NCI-H2196 (cell line): ENCODE measurements at regions not wholly inside any gene's neighbourhood (a gene's known extent, or its start where the extent isn't known, plus 50 kb on each side); places are given as distances from the start of the nearest gene placed in this dataset.

Experiments
- DNase-seq: peaks from one replicate; lab custom pipeline; 2025; ENCODE audit not compliant: unreplicated experiment; lab: John Stamatoyannopoulos, UW

- no peak for DNase-seq
Observed at GRCh38 chr4:128604204-128604603, 205.3 kb upstream of the JADE1 start.

DNA sequence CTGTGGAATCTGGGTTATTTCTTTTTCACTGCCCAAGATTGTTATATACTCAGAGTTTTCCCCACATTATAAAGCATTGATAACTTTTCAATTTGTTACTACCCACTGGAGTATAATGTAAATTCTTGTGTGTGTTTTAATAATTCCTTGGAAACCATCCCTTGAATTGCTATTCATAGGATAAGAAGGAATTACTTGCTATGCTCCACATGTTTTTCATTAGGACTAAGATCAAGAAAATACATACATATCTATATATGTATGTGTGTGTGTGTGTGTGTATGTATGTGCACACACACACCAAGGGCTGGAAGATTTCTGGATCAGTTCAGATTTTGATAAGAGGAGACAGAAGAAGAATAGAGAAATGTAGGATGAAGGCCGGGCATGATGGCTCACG lies 206.4 kb upstream of the JADE1 start:
- DNase-seq, result no peak

DNA sequence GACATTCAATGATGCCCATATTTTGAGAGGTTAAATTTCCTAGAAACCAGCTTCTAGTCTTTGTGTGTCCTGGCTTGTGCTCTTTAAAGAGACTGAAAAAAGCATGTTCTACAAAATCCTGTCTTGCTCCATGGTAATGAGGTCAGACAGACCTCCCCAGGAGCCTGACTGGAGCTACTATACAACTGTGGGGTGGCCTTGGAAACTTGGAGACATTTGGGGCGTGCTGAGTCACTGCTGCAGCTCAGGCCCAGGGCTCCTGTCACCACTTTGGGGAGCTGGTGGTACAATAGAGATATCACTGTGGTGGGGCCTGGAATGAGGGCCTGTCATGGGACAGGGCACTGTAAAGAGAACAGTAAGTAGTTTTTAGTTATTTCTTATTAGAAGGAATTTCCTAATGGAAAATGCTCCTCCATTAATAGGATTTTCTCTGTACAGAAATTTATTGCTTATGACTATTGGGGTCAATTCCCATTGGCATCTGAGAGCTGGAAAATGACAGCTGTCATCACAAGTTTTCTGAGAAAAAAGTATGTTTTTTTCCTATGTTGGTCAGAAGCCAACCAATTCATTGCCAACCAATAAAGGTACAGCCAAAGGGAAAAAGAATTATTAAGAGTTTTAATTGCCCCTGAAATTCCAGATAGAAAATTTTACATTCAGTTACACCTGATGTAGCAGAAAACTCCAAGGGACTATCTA lies 207.4 kb upstream of the JADE1 start:
- no peak for DNase-seq

DNA sequence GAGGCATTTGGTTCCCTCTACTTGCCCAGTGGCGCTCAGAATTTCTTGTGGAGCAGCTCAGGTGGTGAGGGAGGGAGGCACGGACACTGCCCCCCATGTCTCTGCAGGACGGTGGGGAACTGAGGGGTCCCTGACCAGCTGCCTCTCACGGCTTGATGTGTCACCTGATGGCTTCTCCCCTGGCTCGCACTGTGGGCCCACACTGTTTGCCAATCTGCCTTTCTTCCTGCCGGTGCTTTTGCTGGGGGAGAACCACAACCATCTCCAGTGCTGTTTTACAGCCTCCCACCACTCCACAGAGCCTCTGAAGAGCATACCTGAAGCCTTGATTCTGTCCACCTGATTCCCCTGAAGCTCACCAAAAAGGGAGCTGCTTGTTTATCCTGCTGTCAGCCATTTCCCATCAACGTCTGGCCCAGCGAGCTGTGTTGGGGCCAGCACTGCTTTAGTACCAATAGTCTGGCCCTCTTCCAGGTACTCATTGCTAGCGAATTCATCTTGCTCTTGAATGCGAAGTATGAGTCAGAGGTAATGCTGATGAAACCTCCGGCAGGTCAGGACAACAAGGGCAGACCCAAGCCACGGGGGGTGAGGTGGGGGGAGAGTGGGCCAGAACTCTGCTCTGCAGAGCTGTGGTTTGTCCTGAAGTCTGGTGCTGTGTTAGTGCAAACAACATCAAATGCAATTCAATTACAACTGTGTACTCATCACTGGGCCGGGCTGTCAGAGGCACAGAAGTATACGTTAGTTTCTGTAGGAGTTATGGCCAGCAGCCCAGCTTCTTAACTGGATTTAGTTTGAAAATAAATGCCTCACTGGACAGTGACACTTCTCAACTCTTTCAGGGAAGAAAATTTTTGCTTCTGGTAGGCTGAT lies 208.3 kb upstream of the JADE1 start:
- DNase-seq, result peak; percentile 81

DNA sequence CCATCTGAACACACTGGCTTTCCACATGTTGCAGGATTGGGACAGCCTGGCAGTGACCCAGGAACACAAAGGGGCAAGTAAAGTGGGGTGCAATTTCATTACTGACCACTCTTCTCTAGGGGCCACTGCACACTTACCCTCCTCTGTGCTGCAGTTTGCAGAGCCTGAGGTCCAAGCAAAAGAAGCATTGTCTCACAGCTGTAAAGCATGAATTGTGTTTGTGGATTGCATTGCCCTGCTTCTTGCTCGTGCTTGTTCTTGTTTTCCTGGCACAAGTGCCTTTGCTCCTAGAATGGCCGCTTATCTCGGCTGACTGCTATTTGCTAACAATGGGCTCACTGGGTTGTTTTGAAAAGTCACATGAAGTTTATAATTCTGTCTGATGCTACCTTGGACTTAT lies 209.1 kb upstream of the JADE1 start:
- no peak for DNase-seq

DNA sequence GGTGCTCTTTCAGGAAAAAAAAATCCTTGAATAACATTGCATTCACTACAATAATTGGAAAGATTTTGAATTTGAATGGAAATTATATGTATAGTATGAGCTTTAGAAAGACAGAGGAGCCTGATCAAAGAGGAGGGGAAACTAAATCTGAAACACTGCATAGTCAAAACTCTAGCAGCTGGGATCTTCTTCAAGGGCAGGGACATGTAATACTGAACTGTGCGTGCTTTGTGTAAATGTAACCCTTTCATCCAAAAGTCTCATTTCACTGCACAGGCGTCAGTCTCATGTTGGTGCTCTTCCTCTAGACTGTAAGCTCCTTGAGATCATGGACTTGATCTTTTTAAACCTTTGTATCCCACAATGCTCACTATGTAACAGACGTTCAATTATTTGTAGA lies 212.0 kb upstream of the JADE1 start:
- DNase-seq, result no peak

GRCh38 chr4:128596853-128597252 lies 212.6 kb upstream of the JADE1 start:
- DNase-seq, result no peak

GRCh38 chr4:128596115-128596514 lies 213.4 kb upstream of the JADE1 start:
- no peak for DNase-seq

- DNase-seq, result no peak
Observed at GRCh38 chr4:128591482-128591881, 218.0 kb upstream of the JADE1 start.

DNA sequence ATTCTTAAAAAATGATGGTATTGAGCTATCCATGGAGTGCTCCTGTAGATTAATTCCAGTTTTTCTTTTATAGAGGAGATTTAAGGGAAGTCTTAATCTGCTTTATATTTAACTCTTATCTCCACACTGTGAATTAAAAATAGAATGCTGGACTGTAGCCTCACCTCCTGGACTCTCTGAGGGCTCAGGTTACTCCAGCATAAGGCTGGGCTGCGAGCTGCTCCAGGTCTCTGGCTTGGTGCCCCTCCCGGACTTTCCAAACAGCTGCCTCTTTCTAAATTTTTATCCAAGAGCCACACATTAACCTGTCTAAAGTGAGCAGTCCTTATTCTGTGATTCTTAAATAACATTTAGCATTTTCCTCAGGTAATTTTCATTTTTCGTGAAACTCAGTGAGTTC lies 218.7 kb upstream of the JADE1 start:
- no peak for DNase-seq

DNA sequence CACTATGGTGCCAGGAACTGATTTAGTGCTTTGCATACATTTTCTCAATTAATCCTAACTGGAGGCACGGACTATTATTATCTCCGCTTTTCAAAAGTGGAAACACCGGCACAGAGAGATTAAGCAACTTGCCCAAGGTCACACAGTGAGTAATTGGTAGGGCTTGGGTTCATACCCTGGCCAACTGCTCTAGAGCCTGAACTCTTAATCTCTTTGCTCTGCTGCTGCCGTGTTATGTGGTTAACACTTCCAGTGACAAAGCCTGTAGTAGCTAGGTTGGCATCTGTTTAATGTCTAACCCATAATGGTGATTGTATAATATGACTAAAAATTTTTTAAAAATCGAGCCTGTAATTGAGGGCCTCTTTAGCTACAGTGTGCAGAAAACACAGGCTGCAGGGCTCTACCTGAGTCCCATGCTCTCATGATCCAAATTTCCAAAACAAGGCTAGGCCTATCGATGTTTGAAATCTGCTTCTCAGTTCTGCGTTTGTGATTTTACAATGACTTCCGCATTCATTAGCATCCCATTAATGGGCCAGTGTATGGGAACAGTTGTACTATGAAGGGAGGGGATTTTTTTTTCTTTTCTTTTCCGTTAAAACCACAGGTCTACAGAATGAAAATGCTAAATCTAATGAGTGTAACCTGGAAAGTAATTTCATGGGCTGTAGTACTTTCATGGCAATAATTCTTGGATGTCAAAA lies 219.3 kb upstream of the JADE1 start:
- DNase-seq, result no peak

DNA sequence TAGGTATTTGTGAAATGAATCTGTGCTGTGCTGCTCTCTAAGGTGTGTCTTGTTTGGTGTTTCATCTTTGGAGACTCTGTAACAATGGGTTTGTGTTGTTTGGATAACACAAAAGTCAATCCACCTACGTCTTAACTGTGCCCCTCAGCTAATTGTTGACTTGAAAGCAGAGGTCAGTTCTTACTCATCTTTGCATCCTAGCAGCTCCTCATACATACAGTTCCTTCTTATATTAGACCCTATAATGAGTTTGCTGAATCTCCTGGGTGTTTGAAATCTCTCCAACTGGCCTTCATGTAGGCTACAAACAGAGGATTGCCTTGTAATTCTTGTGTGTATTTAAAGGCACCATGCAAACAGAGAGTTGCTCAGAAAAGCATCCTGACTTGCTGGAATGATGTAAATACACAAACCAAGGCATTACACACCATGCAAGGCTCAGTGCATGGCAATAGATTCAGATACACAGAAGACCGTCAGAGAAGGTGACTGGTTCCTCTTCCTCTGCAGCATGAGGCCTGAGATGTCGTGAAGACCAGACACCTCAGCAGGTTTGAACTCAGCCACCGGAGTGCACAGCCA lies 220.0 kb upstream of the JADE1 start:
- DNase-seq, result no peak

- DNase-seq, result no peak
Observed at GRCh38 chr4:128587382-128587781, 222.1 kb upstream of the JADE1 start.

- DNase-seq, result peak; percentile 73
Observed at GRCh38 chr4:128583753-128584712, 225.5 kb upstream of the JADE1 start.

DNA sequence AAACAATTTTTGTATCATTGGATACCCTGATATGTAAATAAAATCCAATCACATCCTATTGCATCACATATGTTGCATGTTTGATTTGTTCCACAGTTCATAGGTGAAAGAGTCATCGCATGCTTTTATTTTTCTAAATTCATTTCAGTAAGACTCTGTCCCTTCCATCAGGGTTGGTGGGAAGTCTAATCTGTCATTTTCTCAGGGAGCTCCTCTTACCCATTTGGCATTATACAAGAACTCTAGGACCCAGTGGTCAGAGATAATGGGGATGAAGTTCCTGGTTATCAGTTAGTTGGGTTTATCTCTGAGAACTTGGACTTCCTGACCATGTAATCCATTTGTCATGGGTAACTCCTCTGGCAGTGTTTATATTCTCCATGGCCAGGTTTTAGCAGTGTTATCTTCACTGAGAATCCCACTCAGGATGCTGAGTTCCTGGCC lies 227.1 kb upstream of the JADE1 start:
- DNase-seq, result no peak

DNA sequence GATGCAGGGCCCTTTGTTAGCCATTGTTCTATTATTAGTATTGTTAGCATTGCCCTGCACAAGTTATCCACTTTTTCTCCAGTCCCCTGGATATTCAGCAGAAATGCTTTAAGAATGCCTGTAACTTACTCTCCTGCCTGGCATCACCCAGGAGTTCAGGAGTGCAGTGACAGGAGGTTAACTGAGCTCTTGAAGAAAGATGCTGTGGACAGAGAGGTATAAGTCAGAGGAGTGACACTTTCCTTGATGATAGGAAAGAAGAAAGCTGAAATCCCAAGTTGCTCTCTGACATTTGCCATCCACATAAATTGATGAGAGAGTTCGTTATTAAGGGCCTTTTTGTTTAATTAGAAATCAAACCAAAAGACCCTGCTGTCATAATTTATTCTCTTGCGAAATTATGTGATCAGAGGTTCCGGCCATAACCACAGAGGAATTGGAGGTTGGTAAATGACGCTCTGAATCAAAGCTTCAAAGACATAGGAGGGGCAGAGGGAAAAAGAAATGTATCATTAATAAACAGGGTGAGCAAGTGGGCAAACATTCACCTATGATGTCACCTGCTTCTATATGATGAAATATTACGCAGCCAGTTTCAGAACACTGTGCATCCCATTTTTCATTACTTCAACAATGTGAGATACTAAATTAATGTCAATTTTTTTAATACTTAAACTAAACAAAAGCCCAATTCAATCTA lies 230.2 kb upstream of the JADE1 start:
- no peak for DNase-seq

DNA sequence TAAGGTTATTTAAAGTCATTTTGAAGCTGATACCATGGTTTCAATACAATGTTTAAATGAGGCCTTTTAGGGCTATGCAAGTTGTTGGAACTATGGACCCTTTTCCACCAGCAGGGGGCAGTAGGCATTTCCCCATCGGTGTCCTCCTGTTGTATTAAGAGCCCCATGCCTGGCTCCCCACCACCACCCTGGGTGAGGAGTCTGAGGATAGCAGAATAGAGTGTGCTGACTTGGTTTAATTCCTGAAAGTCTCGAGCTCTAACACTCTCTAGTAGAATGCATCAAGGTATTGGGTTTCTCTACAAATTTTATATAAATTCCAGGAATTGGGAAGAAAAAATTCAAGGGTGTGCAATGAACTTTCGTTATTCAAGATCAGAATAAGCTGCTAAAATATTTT lies 234.8 kb upstream of the JADE1 start:
- DNase-seq, result peak; percentile 25

DNA sequence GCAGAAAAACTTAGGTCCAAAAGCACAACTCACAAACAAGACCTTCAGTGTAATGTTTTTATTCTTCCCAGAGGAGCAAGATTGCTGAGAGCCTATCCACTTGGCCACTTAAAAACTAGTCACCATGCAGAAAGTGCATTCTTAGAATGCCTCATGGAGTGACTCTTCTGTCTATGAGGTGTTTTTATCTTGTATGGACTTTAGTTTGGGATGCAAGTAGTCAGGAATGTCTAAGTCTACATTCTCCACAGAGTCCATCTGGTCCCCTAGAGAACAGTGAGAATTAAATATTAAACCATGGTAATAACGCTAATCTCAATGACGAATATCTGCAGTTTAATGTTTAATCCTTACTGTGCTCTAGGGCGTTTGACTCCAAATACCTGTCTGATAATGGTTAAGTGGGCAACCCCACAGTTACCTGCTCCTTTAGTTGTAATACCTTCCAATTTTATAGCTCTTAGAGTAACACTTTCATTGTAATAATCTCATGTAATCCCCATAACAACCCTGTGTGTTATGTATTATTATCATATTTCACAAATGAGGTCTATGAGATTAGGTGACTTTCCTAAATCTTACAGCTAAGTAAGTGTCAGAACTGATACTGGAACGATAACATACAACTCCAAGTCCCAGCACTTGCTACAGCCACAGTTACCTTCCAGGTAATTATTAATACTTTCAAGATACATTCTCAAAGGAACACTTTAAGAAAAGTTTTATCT lies 235.6 kb upstream of the JADE1 start:
- DNase-seq, result no peak

GRCh38 chr4:128572778-128573241 lies 236.7 kb upstream of the JADE1 start:
- DNase-seq, result no peak
